ENCODE measurements at regions not wholly inside any gene's neighbourhood (a gene's known extent, or its start where the extent isn't known, plus 50 kb on each side); places are given as distances from the start of the nearest gene placed in this dataset.

- Histone ChIP-seq H3K4me3 (no peak overlapping the region), H3K9me3 (peaks cover 0 to 8% (median 0%) of the 10 kb centered on the region in 11 donors), H3K27ac (no peak overlapping the region), H3K36me3 (no peaks in the 10 kb centered on the region), H3K4me1 (no peaks in the 10 kb centered on the region), H3K27me3 (no peaks in the 10 kb centered on the region)
- DNase-seq (no peak), ATAC-seq (no peak)
- WGBS, 2 donors = 49 to 57% methylated on average over 2 of the region's 2 CpGs
- intact Hi-C loops (cut with DNase I) = no loop called here
- TF ChIP-seq CTCF (IDR thresholded peaks at IDR 0.05) = no peak
Observed at GRCh38 chr1:238104752-238105151, 214.0 kb upstream of the ZP4 start.

- ATAC-seq (no peak), DNase-seq (no peak)
- 78 to 92% methylated on average over 2 of the region's 2 CpGs for WGBS, 2 donors
- no peaks in the 10 kb centered on the region for H3K4me1 ChIP-seq
- H3K9me3 ChIP-seq = peaks cover 0 to 13% (median 0%) of the 10 kb centered on the region in 11 donors
- H3K27me3 ChIP-seq = no peaks in the 10 kb centered on the region
- H3K36me3 ChIP-seq = no peaks in the 10 kb centered on the region
- intact Hi-C loops (cut with DNase I) = no loop called here
- H3K4me3 ChIP-seq = no peak overlapping the region
- H3K27ac ChIP-seq = no peak overlapping the region
- TF ChIP-seq CTCF (IDR thresholded peaks at IDR 0.05) = no peak
Observed at GRCh38 chr1:238101923-238102322, 211.2 kb upstream of the ZP4 start.

GRCh38 chr1:238099871-238100270, 209.1 kb upstream of the ZP4 start:
- H3K27me3 ChIP-seq = no peaks in the 10 kb centered on the region
- no peaks in the 10 kb centered on the region for H3K36me3 ChIP-seq
- ATAC-seq = no peak
- DNase-seq = no peak
- intact Hi-C loops (cut with DNase I) = loop anchor here in 1 of 10 donors (10.0 kb wide), 1 partner anchor 65 kb away; no protein-coding TSS in a partner anchor
- no peak overlapping the region for H3K4me3 ChIP-seq
- TF ChIP-seq CTCF (IDR thresholded peaks at IDR 0.05) = no peak
- no peak overlapping the region for H3K27ac ChIP-seq
- H3K4me1 ChIP-seq = no peaks in the 10 kb centered on the region
- peaks cover 0 to 13% (median 0%) of the 10 kb centered on the region in 11 donors for H3K9me3 ChIP-seq
- WGBS, 2 donors = 89 to 92% methylated on average over 2 of the region's 2 CpGs

GRCh38 chr1:238089615-238090014, 198.9 kb upstream of the ZP4 start:
- no peaks in the 10 kb centered on the region for H3K4me1 ChIP-seq
- TF ChIP-seq CTCF (IDR thresholded peaks at IDR 0.05) = no peak
- H3K27me3 ChIP-seq = no peaks in the 10 kb centered on the region
- DNase-seq = no peak
- no peaks in the 10 kb centered on the region for H3K36me3 ChIP-seq
- no peak overlapping the region for H3K27ac ChIP-seq
- intact Hi-C loops (cut with DNase I) = loop anchor here in 1 of 10 donors (10.0 kb wide), 1 partner anchor 55 kb away; no protein-coding TSS in a partner anchor
- H3K4me3 ChIP-seq = no peak overlapping the region
- H3K9me3 ChIP-seq = peaks cover 0 to 6% (median 0%) of the 10 kb centered on the region in 11 donors
- ATAC-seq = no peak

All from heart right ventricle (tissue), 16 donors.